ENCODE measurements at regions not wholly inside any gene's neighbourhood (a gene's known extent, or its start where the extent isn't known, plus 50 kb on each side); places are given as distances from the start of the nearest gene placed in this dataset.

DNA sequence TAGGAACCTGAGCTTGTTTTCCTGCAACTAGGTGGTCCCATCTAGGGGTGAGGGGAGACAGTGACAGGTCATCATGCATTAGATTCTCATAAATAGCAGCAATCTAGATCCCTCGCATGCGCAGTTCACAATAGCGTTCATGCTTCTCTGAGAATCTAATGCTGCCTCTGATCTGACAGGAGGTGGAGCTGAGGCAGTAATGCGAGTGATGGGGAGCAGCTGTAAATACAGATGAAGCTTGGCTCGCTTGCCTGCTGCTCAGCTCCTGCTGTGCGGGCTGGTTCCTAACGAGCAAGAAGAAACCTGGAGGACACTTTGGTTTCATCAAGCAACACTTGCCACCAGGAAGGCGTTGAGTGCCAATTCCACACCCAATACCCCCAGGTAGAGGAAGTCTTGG lies 95.1 kb upstream of the OLIG2 start:
- TF ChIP-seq, protein P1, sequence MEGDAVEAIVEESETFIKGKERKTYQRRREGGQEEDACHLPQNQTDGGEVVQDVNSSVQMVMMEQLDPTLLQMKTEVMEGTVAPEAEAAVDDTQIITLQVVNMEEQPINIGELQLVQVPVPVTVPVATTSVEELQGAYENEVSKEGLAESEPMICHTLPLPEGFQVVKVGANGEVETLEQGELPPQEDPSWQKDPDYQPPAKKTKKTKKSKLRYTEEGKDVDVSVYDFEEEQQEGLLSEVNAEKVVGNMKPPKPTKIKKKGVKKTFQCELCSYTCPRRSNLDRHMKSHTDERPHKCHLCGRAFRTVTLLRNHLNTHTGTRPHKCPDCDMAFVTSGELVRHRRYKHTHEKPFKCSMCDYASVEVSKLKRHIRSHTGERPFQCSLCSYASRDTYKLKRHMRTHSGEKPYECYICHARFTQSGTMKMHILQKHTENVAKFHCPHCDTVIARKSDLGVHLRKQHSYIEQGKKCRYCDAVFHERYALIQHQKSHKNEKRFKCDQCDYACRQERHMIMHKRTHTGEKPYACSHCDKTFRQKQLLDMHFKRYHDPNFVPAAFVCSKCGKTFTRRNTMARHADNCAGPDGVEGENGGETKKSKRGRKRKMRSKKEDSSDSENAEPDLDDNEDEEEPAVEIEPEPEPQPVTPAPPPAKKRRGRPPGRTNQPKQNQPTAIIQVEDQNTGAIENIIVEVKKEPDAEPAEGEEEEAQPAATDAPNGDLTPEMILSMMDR (IDR thresholded peaks at IDR 0.05; ENCODE audit: low read length) = no peak
- no peak for TF ChIP-seq EZH2 (IDR thresholded peaks at IDR 0.05; ENCODE audit: borderline replicate concordance, low read length)

All from OCI-LY1 (cell line).